ENCODE measurements at regions not wholly inside any gene's neighbourhood (a gene's known extent, or its start where the extent isn't known, plus 50 kb on each side); places are given as distances from the start of the nearest gene placed in this dataset.

DNA sequence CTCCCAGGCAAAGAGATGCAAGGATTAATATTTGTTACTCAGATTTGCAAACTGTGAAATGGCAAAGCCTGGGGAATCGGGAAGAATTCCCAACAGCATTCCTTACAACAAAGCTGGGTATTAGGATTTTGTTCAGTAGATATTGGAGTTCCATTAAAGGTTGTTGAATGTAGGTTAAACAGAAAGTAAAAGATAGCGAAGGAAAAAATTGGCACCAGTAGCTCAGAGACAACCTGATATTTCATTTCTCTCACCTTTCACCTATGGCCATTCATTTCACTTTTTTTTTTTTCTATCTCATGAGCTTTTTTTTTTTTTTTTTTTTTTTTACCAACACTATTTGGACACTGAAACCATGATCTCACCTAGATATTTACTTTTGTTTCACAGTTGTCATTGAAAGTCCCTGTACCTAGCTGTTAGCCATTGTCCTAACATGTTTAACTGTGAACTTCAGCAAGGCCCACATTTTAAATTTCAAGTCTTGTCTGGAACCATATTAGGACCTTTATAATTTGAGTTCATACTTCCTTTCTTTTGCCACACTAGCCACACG is 552.5 kb downstream of the HAO1 start:
- no peak for DNase-seq
- no peaks in the 10 kb centered on the region for H3K27me3 ChIP-seq
- no peaks in the 10 kb centered on the region for H3K9me3 ChIP-seq
- no peaks in the 10 kb centered on the region for H3K36me3 ChIP-seq
- H3K27ac ChIP-seq = no peak overlapping the region
- no peaks in the 10 kb centered on the region for H3K4me1 ChIP-seq
- TF ChIP-seq, protein P1, sequence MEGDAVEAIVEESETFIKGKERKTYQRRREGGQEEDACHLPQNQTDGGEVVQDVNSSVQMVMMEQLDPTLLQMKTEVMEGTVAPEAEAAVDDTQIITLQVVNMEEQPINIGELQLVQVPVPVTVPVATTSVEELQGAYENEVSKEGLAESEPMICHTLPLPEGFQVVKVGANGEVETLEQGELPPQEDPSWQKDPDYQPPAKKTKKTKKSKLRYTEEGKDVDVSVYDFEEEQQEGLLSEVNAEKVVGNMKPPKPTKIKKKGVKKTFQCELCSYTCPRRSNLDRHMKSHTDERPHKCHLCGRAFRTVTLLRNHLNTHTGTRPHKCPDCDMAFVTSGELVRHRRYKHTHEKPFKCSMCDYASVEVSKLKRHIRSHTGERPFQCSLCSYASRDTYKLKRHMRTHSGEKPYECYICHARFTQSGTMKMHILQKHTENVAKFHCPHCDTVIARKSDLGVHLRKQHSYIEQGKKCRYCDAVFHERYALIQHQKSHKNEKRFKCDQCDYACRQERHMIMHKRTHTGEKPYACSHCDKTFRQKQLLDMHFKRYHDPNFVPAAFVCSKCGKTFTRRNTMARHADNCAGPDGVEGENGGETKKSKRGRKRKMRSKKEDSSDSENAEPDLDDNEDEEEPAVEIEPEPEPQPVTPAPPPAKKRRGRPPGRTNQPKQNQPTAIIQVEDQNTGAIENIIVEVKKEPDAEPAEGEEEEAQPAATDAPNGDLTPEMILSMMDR (IDR thresholded peaks at IDR 0.05) = no peak
- H3K4me3 ChIP-seq = no peak overlapping the region
- intact Hi-C loops (cut with DNase I; ENCODE audit: low total_unique reads) = no loop called here

DNA sequence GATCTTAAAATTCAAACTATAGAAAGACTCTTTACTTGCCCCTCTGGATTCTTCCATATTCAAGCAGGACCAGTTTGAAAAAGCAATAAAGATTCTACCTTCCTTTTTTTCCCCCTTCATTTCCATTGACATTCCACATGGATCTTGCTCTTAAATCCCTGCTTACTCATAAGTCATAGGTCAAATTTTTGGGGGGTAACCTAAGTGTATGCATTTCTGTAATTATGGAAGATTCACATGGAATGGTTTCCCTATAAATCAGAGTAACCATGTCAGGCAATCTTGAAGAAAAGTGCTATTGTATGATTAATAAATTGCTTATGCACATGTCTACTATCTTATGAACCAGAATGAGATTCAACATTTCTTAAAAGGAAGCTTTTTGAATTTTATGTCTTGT is 551.0 kb downstream of the HAO1 start:
- DNase-seq = no peak
- H3K27me3 ChIP-seq = no peaks in the 10 kb centered on the region
- no peaks in the 10 kb centered on the region for H3K9me3 ChIP-seq
- no peak overlapping the region for H3K27ac ChIP-seq
- intact Hi-C loops (cut with DNase I; ENCODE audit: low total_unique reads) = no loop called here
- H3K4me3 ChIP-seq = no peak overlapping the region
- H3K36me3 ChIP-seq = no peaks in the 10 kb centered on the region
- H3K4me1 ChIP-seq = no peaks in the 10 kb centered on the region
- TF ChIP-seq, protein P1 (IDR thresholded peaks at IDR 0.05) = no peak

DNA sequence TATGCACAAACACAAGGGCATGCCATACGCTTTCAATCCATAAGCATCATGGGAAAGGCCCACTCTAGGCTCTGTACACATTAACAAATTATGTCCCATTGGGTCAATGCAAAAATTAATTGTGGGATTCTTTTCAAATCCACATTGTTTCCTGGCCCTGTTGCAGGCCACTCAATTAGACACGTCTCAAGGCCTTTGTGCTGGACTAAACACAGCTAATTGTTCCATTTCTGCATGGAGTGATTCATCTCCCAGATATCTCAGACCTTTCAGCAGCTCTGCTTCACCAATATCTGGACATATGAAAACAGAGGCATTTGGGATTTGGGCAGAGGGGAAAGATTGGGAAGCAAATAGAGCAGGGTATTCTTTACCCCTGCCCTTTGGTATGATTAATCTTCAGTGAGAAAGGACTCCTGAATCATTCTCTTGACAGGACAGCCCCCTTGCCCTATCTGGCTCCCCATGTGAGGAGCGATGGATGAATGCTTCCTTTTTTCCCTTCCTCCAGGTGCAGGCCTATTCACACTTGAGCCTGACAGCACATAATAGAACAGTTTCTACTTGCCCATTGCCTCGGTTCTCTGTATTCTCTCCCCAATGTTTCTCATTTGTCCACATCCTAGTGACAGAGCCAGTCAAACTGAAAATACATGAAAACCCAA is 547.6 kb downstream of the HAO1 start:
- TF ChIP-seq, protein P1 (IDR thresholded peaks at IDR 0.05) = no peak
- H3K9me3 ChIP-seq = peaks cover 0 to 3% (median 0%) of the 10 kb centered on the region in 3 donors
- intact Hi-C loops (cut with DNase I; ENCODE audit: low total_unique reads) = no loop called here
- H3K27me3 ChIP-seq = no peaks in the 10 kb centered on the region
- DNase-seq = no peak
- no peak overlapping the region for H3K4me3 ChIP-seq
- H3K27ac ChIP-seq = no peak overlapping the region
- no peaks in the 10 kb centered on the region for H3K36me3 ChIP-seq
- no peaks in the 10 kb centered on the region for H3K4me1 ChIP-seq

DNA sequence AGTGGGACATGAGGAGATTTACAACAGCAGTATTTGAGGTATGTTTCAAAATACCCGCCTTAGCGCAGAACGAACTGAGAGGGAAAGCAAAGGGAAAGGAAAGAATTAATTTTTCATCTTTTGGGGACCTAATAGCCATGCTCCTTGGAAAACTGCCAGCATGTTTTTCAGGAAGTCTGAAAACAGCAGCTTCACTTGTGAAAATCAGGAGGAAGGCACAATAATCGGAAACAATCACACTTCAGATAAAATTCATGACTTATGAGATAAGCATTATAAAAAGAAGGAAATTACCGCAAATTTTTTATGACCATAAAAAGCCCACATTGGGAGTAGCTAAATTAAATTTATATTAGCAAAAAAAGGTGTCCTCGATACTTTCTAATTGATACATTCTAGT is 541.1 kb downstream of the HAO1 start:
- TF ChIP-seq, protein P1 (IDR thresholded peaks at IDR 0.05) = no peak
- no peak for DNase-seq
- Histone ChIP-seq H3K4me1 (no peaks in the 10 kb centered on the region), H3K4me3 (no peak overlapping the region), H3K27me3 (no peaks in the 10 kb centered on the region), H3K36me3 (no peaks in the 10 kb centered on the region), H3K27ac (no peak overlapping the region), H3K9me3 (peaks cover 0 to 3% (median 0%) of the 10 kb centered on the region in 3 donors)
- intact Hi-C loops (cut with DNase I; ENCODE audit: low total_unique reads) = no loop called here

DNA sequence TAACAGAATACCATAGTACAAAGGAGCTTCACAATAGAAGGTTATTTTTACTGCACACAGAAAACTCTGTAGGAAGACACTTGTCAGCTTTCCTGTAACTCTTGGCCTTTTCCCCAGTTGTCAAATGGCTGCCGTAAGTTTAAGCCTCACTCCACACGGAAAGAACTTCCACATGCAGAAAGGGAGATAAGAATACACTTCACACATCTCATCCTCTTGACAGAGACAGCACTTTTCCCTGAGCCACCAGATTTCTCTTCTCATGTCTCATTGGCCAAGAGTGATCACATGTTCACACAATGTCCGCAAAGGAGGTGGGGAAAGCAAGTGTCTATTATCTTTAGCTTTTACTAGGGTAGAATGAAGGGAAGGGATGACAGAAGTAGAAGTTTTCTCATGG is 540.7 kb downstream of the HAO1 start:
- no peak overlapping the region for H3K4me3 ChIP-seq
- H3K36me3 ChIP-seq = no peaks in the 10 kb centered on the region
- no peaks in the 10 kb centered on the region for H3K27me3 ChIP-seq
- H3K9me3 ChIP-seq = peaks cover 0 to 3% (median 0%) of the 10 kb centered on the region in 3 donors
- intact Hi-C loops (cut with DNase I; ENCODE audit: low total_unique reads) = no loop called here
- no peaks in the 10 kb centered on the region for H3K4me1 ChIP-seq
- no peak for DNase-seq
- no peak overlapping the region for H3K27ac ChIP-seq
- TF ChIP-seq, protein P1 (IDR thresholded peaks at IDR 0.05) = no peak

Data from tibial artery (tissue), 4 donors.